ENCODE measurements at regions not wholly inside any gene's neighbourhood (a gene's known extent, or its start where the extent isn't known, plus 50 kb on each side); places are given as distances from the start of the nearest gene placed in this dataset.

DNA sequence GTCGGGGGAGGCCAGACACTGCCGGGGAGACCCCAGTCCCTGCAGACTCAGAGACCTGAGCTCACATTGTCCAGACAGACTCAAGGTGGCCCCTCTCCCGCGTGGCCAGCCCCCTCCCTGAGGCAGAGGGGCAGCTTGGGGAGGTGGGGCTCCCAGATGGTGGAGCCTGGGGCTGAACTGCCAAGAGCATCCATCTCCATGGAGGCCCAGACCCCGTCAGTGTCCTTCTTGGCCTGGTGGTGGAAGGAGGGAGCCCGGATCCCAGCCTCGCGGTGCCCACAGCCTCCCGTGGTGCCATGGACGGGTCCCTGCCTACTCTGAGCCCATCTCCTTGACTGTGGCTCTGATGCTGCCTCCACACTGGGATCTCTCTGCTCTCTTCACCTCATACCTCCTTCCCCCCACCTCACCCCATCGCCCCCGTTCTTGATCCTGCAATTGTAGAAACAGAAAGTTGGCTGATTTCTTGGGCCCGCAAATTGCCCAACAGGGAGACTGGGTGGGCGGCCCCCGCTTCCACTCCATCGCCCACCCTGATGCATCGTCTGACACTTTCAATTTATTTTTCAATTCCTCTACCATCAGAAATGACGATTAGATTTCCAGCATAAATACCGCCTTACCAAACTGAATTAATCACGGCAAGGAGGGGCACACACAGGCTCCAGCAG is 348.9 kb downstream of the MATN1 start:
- Histone ChIP-seq H3K9me3 (ENCODE audit: control insufficient read depth in 4 of 4, insufficient read depth in 3 of 4, low read length in 3 of 4) (peaks cover 0 to 1% (median 0%) of the 10 kb centered on the region in 4 donors), H3K36me3 (ENCODE audit: control insufficient read depth in 4 of 4, insufficient read depth in 4 of 4, low read length in 4 of 4) (no peaks in the 10 kb centered on the region), H3K4me1 (ENCODE audit: control insufficient read depth in 5 of 5, insufficient read depth in 5 of 5, low read length in 5 of 5) (peaks cover 0 to 11% (median 0%) of the 10 kb centered on the region in 5 donors), H3K27me3 (ENCODE audit: control insufficient read depth in 3 of 3, insufficient read depth in 3 of 3, low read length in 2 of 3) (no peaks in the 10 kb centered on the region), H3K4me3 (no peak overlapping the region), H3K9ac (ENCODE audit: insufficient read depth in 1 of 2, low read length in 2 of 2) (no peak overlapping the region), H3K27ac (ENCODE audit: low read depth in 1 of 2, low read length in 1 of 2) (no peak overlapping the region)
- DNase-seq (no peak), ATAC-seq (ENCODE audit: insufficient read depth, low FRiP score) (no peak)
- TF ChIP-seq, protein P1, sequence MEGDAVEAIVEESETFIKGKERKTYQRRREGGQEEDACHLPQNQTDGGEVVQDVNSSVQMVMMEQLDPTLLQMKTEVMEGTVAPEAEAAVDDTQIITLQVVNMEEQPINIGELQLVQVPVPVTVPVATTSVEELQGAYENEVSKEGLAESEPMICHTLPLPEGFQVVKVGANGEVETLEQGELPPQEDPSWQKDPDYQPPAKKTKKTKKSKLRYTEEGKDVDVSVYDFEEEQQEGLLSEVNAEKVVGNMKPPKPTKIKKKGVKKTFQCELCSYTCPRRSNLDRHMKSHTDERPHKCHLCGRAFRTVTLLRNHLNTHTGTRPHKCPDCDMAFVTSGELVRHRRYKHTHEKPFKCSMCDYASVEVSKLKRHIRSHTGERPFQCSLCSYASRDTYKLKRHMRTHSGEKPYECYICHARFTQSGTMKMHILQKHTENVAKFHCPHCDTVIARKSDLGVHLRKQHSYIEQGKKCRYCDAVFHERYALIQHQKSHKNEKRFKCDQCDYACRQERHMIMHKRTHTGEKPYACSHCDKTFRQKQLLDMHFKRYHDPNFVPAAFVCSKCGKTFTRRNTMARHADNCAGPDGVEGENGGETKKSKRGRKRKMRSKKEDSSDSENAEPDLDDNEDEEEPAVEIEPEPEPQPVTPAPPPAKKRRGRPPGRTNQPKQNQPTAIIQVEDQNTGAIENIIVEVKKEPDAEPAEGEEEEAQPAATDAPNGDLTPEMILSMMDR (IDR thresholded peaks at IDR 0.05; ENCODE audit: control extremely low read depth, extremely low read depth), result no peak
- WGBS, 2 donors, result 90 to 93% methylated on average over 18 to 20 of the region's 20 CpGs

DNA sequence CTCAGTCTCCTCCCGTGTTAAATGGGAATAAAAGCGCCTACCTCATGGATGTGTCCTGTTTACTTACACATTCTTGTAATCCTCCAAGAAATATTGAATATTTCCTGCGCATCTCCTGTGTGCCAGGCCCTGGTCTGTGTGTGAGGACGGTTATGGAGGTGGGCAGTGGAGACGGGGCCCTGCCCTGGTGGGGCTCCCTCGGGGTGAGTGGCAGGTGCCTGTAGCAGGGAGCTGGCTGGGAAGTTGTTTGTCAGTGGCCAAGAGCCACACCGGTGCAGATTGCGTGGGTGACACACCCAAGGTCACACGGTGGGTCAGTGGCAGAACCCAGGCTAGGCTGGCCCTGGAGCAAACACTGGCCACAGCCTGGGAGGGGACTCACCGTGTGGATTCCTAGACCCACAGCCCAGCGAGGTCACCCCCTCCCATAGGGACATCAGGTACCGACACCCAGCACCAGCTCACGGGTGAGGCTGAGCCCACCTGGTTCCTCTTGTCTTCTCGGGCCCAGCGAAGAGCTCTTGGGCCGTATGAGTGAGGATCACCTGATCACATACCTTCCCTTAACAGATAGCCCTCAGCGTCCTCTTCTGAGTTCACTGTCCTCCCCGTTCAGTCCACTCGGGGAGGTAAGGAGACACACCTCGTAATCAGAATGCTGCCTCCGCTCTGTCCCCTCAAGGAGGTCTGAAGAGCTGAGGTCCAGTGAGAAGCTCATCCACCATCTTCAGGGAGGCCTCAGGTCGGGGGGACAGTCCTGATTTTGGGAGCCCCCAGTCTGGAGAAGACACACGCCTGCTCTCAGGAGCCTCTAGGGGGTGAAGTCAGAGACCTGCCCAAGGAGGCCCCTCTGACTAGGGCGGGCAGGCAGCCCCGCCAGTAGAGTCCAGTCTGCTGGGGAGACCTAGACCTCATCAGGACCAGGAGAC is 349.6 kb downstream of the MATN1 start:
- H3K9ac ChIP-seq (ENCODE audit: insufficient read depth in 1 of 2, low read length in 2 of 2), result no peak overlapping the region
- peaks cover 0 to 5% (median 0%) of the 10 kb centered on the region in 5 donors for H3K4me1 ChIP-seq (ENCODE audit: control insufficient read depth in 5 of 5, insufficient read depth in 5 of 5, low read length in 5 of 5)
- no peaks in the 10 kb centered on the region for H3K27me3 ChIP-seq (ENCODE audit: control insufficient read depth in 3 of 3, insufficient read depth in 3 of 3, low read length in 2 of 3)
- ATAC-seq (ENCODE audit: insufficient read depth, low FRiP score), result no peak
- no peak for DNase-seq
- no peaks in the 10 kb centered on the region for H3K36me3 ChIP-seq (ENCODE audit: control insufficient read depth in 4 of 4, insufficient read depth in 4 of 4, low read length in 4 of 4)
- no peak overlapping the region for H3K4me3 ChIP-seq
- WGBS, 2 donors, result 77 to 87% methylated on average over 25 of the region's 25 CpGs
- H3K9me3 ChIP-seq (ENCODE audit: control insufficient read depth in 4 of 4, insufficient read depth in 3 of 4, low read length in 3 of 4), result peaks cover 0 to 1% (median 0%) of the 10 kb centered on the region in 4 donors
- no peak overlapping the region for H3K27ac ChIP-seq (ENCODE audit: low read depth in 1 of 2, low read length in 1 of 2)
- TF ChIP-seq, protein P1 (IDR thresholded peaks at IDR 0.05; ENCODE audit: control extremely low read depth, extremely low read depth), result no peak

DNA sequence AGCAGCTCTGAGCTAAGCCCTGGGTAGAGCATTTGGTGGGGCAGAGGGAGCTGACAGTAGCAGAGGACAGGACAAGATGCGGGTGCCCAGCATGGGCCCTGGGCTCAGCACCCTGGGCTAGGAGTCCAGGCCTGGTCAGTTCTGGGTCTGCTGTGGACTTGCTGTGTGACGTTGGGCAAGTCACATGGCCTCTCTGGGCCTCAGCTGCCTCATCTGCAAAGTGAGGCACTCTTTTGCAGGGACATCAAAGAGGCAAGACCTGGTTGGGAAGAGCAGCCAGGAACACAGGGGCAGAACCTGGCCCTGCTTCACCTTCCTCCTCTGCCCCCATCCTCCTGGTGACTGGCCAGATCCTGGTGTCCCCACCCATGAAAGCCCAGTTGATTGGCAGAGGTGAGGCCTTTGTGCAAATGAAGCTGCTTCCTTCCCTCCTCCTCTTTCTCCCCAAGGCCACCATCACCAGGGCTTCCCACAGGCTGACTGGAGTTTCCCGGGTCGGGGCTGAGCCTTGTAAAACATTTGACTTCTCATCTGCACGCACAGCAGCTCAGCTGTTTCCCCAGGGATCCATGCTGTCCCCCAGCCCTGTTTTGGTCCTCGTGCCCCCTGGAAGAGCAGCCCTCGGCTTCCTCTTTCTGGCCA is 350.5 kb downstream of the MATN1 start:
- no peak overlapping the region for H3K9ac ChIP-seq (ENCODE audit: insufficient read depth in 1 of 2, low read length in 2 of 2)
- H3K36me3 ChIP-seq (ENCODE audit: control insufficient read depth in 4 of 4, insufficient read depth in 4 of 4, low read length in 4 of 4), result no peaks in the 10 kb centered on the region
- peaks cover 0 to 1% (median 0%) of the 10 kb centered on the region in 4 donors for H3K9me3 ChIP-seq (ENCODE audit: control insufficient read depth in 4 of 4, insufficient read depth in 3 of 4, low read length in 3 of 4)
- H3K4me3 ChIP-seq, result no peak overlapping the region
- no peaks in the 10 kb centered on the region for H3K27me3 ChIP-seq (ENCODE audit: control insufficient read depth in 3 of 3, insufficient read depth in 3 of 3, low read length in 2 of 3)
- DNase-seq (no peak), ATAC-seq (ENCODE audit: insufficient read depth, low FRiP score) (no peak)
- no peak overlapping the region for H3K27ac ChIP-seq (ENCODE audit: low read depth in 1 of 2, low read length in 1 of 2)
- H3K4me1 ChIP-seq (ENCODE audit: control insufficient read depth in 5 of 5, insufficient read depth in 5 of 5, low read length in 5 of 5), result peaks cover 0 to 3% (median 0%) of the 10 kb centered on the region in 5 donors
- TF ChIP-seq, protein P1 (IDR thresholded peaks at IDR 0.05; ENCODE audit: control extremely low read depth, extremely low read depth), result no peak
- WGBS, 2 donors, result 60 to 63% methylated on average over 7 of the region's 7 CpGs
